ENCODE measurements at regions not wholly inside any gene's neighbourhood (a gene's known extent, or its start where the extent isn't known, plus 50 kb on each side); places are given as distances from the start of the nearest gene placed in this dataset.

DNA sequence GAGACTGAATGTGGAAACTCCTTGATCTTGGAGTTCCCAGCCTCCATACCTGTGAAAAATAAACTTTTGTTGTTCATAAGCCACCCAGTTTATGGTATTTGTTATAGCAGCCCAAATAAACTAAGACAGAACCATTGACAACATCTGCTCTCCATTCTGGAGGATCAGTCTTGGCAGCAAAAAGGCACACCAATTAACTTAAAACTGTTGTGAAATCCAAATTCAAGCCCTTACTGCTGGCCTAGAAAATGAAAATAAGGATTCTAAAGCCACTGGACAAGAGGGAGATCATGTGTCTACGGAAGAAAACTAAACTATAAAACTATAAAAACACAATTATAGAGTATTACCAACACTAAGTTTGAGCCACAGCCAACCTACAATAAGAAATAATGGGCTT, 172.1 kb upstream of the RNPC3 start:
- no peak for DNase-seq
- Histone ChIP-seq H3K27ac (no peak overlapping the region), H3K27me3 (no peaks in the 10 kb centered on the region), H3K36me3 (no peaks in the 10 kb centered on the region), H3K4me3 (no peak overlapping the region), H3K4me1 (no peaks in the 10 kb centered on the region), H3K9me3 (no peaks in the 10 kb centered on the region)
- 55 to 61% methylated on average over 1 of the region's 1 CpG for WGBS, 2 donors
- TF ChIP-seq POLR2A (IDR thresholded peaks at IDR 0.05) (no peak), CTCF (IDR thresholded peaks at IDR 0.05) (no peak)
- intact Hi-C loops (cut with DNase I), result no loop called here

DNA sequence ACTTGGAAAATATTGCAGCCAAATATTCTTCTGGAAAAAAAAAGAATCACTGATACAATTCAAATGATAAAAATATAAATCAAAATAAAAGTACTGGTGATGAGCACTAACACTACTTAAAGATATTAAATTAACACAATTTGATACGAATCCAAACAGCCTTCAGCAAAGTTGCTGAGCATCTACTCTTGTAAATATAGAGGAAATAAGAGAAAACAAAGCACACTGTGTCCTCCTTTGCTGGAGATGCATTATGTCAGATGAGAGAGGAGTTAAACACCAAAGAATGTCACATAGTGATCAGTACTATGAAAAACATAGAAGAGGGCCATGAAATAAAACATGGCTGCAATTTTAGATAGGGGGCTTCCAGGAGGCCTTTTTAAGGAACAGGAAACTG, 177.4 kb upstream of the RNPC3 start:
- no peak overlapping the region for H3K27ac ChIP-seq
- intact Hi-C loops (cut with DNase I), result no loop called here
- DNase-seq, result no peak
- no peak overlapping the region for H3K4me3 ChIP-seq
- H3K27me3 ChIP-seq, result peaks cover 0 to 3% (median 0%) of the 10 kb centered on the region in 4 donors
- H3K36me3 ChIP-seq, result no peaks in the 10 kb centered on the region
- H3K4me1 ChIP-seq, result no peaks in the 10 kb centered on the region
- H3K9me3 ChIP-seq, result no peaks in the 10 kb centered on the region
- WGBS, 2 donors, result 24 to 29% methylated on average over 1 of the region's 1 CpG
- no peak for TF ChIP-seq POLR2A (IDR thresholded peaks at IDR 0.05)
- TF ChIP-seq CTCF (IDR thresholded peaks at IDR 0.05), result no peak

DNA sequence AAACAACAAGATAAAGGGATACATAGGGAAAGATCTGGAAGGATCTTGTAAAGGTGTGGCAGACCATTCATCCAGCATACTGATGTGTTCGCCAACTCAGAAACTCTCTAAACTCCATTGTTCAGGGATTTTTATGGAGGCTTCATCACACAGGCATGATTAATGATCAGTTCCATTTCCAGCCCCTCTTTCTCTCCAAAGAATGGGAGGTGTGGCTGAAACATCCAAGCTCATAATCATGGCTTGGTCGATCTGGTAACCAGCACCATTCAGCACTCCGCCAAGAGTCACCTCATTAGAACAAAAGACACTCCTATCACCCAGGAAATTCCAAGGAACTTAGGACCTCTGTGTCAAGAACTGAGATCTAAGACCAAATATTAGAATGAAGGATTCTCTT, 180.6 kb upstream of the RNPC3 start:
- WGBS, 2 donors, result 75 to 77% methylated on average over 3 of the region's 3 CpGs
- no peak for DNase-seq
- Histone ChIP-seq H3K4me3 (no peak overlapping the region), H3K27me3 (peaks cover 0 to 3% (median 0%) of the 10 kb centered on the region in 4 donors), H3K36me3 (no peaks in the 10 kb centered on the region), H3K27ac (no peak overlapping the region), H3K9me3 (no peaks in the 10 kb centered on the region), H3K4me1 (no peaks in the 10 kb centered on the region)
- TF ChIP-seq POLR2A (IDR thresholded peaks at IDR 0.05) (no peak), CTCF (IDR thresholded peaks at IDR 0.05) (no peak)
- intact Hi-C loops (cut with DNase I), result no loop called here

DNA sequence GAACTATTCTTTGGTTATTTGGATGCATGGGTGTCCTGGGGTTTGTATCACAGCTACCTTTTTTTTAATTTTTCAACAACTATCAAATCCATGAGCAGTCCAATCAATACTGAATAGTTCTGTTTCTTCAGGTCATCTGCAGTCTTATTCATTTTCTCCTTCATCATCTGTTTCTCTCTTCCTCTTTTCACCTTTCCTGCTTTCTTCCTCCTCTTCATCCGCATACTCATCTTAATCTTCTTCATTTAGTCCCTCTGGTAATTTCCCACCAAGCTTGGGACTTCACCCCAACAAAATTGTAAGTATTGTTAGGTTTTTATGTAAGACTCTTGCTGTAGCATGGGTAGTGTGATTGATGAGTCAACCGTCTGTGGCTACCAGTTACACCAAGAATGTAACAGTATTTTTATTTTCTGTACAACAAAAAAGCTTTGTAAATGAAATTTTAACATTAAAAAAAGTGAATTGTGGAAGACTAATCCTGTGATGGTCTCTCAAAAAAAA, 184.1 kb upstream of the RNPC3 start:
- 80 to 83% methylated on average over 2 of the region's 2 CpGs for WGBS, 2 donors
- Histone ChIP-seq H3K9me3 (no peaks in the 10 kb centered on the region), H3K4me1 (no peaks in the 10 kb centered on the region), H3K36me3 (no peaks in the 10 kb centered on the region), H3K27me3 (no peaks in the 10 kb centered on the region), H3K27ac (no peak overlapping the region), H3K4me3 (no peak overlapping the region)
- DNase-seq, result no peak
- intact Hi-C loops (cut with DNase I), result no loop called here
- no peak for TF ChIP-seq CTCF (IDR thresholded peaks at IDR 0.05)
- no peak for TF ChIP-seq POLR2A (IDR thresholded peaks at IDR 0.05)

GRCh38 chr1:103337779-103338178, 187.7 kb upstream of the RNPC3 start:
- no peaks in the 10 kb centered on the region for H3K9me3 ChIP-seq
- intact Hi-C loops (cut with DNase I), result no loop called here
- H3K27me3 ChIP-seq, result no peaks in the 10 kb centered on the region
- no peak overlapping the region for H3K27ac ChIP-seq
- H3K4me1 ChIP-seq, result no peaks in the 10 kb centered on the region
- 64 to 72% methylated on average over 4 of the region's 4 CpGs for WGBS, 2 donors
- H3K4me3 ChIP-seq, result no peak overlapping the region
- TF ChIP-seq POLR2A (IDR thresholded peaks at IDR 0.05) (no peak), CTCF (IDR thresholded peaks at IDR 0.05) (no peak)
- H3K36me3 ChIP-seq, result no peaks in the 10 kb centered on the region
- no peak for DNase-seq
